ENCODE measurements at regions not wholly inside any gene's neighbourhood (a gene's known extent, or its start where the extent isn't known, plus 50 kb on each side); places are given as distances from the start of the nearest gene placed in this dataset.

GRCh38 chr4:171532968-171533367, 280.2 kb upstream of the GALNTL6 start:
- TF ChIP-seq CTCF (optimal IDR thresholded peaks at IDR 0.05 in 1 of 3, IDR thresholded peaks at IDR 0.05 in 1 of 3, conservative IDR thresholded peaks at IDR 0.05 in 1 of 3; ENCODE audit: extremely low read depth in 1 of 3, insufficient read depth in 2 of 3, low read length in 3 of 3) = no peak
- no peak for TF ChIP-seq EZH2 (IDR thresholded peaks at IDR 0.05; ENCODE audit: low read length)
